Thoracic aorta (tissue), 2 donors: ENCODE measurements at regions not wholly inside any gene's neighbourhood (a gene's known extent, or its start where the extent isn't known, plus 50 kb on each side); places are given as distances from the start of the nearest gene placed in this dataset.

ENCODE experiments used
- ATAC-seq: fragments of 150-250 bp; one replicate; pipeline ENCODE4 v1.8.0; 2017; ENCODE audit warnings: low read depth; ENCODE audit not compliant: insufficient number of reproducible peaks, low FRiP score
- DNase-seq: peaks from one replicate; pipeline ENCODE4 v3.0.0-alpha.2; 2020; ENCODE audit warnings: low spot score
- H3K27ac ChIP-seq, 2 donors: fragments of 200-600 bp; sonication (generic); 1 replicate in 1 of 2; 2 replicates in 1 of 2; pipeline ENCODE4 v1.5.1; 2016; ENCODE audit warnings: mild to moderate bottlenecking in 2 of 2, moderate library complexity in 2 of 2
- H3K27me3 ChIP-seq: fragments of 200-600 bp; sonication (generic); replicated peaks from 2 replicates; pipeline ENCODE4 v1.6.0; 2016; ENCODE audit warnings: mild to moderate bottlenecking; ENCODE audit not compliant: insufficient read depth
- H3K36me3 ChIP-seq: fragments of 200-600 bp; sonication (generic); one replicate; pipeline ENCODE4 v1.5.1; 2016
- H3K4me1 ChIP-seq, 2 donors: fragments of 200-600 bp; sonication (generic); 1 replicate in 1 of 2; 2 replicates in 1 of 2; pipeline versions ENCODE4 v1.5.1 to v1.6.0; 2016; ENCODE audit warnings: low read depth in 2 of 2, mild to moderate bottlenecking in 1 of 2; ENCODE audit not compliant: control insufficient read depth in 1 of 2
- H3K4me3 ChIP-seq: fragments of 200-600 bp; sonication (generic); 2 replicates; pipeline ENCODE4 v1.5.1; 2016; ENCODE audit warnings: mild to moderate bottlenecking
- H3K9me3 ChIP-seq: fragments of 200-600 bp; sonication (generic); 2 replicates; pipeline ENCODE4 v1.5.1; 2016
- TF ChIP-seq, protein P1 (sequence below): fragments of 200-600 bp; sonication (generic); IDR thresholded peaks from one replicate; pipeline ENCODE4 v1.5.1; 2019; ENCODE audit warnings: antibody characterized with exemption

DNA sequence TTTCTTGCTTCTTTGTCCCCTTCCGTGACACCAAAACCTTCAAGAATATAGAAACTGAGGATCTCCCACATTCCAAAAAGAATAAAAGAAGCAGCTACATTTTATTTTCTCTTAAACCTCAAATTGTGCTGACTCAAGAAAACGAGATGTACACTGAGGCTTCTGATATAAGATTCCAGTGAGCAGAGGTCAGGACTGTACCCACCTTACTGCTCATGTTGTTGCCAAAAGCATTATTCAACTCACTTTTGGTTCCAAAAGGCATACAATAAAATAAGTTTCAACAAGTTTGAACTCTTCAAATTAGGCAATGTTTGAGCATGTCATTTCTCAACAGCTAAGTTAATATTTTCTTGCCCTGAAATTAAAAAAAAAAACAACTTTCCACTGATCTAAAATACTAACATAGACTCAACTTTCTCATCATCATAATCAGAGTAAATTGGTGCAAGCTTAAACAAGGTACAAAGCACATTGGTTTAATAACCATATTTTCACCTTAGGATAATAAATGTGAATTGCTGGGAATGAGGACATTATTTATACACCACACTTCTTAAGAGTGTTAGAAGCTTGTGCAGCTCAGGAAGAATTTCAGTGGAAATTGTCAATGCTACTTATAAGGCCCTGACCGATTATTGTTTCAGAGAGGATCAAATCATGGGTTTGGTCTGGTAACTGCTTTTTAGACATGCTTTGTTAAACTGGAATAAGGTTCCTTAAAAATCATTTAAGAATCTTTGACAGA lies 629.0 kb upstream of the IGFBP3 start:
- no peaks in the 10 kb centered on the region for H3K4me1 ChIP-seq
- H3K36me3 ChIP-seq: no peaks in the 10 kb centered on the region
- DNase-seq (no peak), ATAC-seq (no peak)
- TF ChIP-seq, protein P1, sequence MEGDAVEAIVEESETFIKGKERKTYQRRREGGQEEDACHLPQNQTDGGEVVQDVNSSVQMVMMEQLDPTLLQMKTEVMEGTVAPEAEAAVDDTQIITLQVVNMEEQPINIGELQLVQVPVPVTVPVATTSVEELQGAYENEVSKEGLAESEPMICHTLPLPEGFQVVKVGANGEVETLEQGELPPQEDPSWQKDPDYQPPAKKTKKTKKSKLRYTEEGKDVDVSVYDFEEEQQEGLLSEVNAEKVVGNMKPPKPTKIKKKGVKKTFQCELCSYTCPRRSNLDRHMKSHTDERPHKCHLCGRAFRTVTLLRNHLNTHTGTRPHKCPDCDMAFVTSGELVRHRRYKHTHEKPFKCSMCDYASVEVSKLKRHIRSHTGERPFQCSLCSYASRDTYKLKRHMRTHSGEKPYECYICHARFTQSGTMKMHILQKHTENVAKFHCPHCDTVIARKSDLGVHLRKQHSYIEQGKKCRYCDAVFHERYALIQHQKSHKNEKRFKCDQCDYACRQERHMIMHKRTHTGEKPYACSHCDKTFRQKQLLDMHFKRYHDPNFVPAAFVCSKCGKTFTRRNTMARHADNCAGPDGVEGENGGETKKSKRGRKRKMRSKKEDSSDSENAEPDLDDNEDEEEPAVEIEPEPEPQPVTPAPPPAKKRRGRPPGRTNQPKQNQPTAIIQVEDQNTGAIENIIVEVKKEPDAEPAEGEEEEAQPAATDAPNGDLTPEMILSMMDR: no peak
- H3K9me3 ChIP-seq: no peaks in the 10 kb centered on the region
- no peaks in the 10 kb centered on the region for H3K27me3 ChIP-seq
- H3K27ac ChIP-seq: no peak overlapping the region
- H3K4me3 ChIP-seq: no peak overlapping the region

DNA sequence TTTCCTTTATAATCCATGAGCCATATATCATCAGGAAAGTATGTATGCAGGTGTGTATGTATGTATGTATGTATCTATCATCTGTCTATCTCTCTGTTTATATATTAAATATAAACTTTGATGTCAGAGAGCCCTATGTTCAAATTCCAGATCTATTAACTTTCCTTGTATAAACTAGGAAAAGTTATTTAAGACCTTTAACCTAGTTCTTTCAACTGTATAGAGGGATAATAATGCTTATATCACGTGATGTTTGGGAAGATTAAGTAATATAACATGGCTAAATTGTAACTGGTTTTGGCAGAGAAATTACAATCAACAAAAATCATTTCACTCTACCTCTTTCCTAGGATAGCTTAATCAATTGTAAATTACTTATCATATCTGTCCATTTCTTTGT lies 628.3 kb upstream of the IGFBP3 start:
- no peaks in the 10 kb centered on the region for H3K36me3 ChIP-seq
- no peaks in the 10 kb centered on the region for H3K27me3 ChIP-seq
- DNase-seq: no peak
- H3K9me3 ChIP-seq: no peaks in the 10 kb centered on the region
- H3K4me1 ChIP-seq: no peaks in the 10 kb centered on the region
- TF ChIP-seq, protein P1: no peak
- no peak overlapping the region for H3K4me3 ChIP-seq
- ATAC-seq: no peak
- H3K27ac ChIP-seq: no peak overlapping the region

DNA sequence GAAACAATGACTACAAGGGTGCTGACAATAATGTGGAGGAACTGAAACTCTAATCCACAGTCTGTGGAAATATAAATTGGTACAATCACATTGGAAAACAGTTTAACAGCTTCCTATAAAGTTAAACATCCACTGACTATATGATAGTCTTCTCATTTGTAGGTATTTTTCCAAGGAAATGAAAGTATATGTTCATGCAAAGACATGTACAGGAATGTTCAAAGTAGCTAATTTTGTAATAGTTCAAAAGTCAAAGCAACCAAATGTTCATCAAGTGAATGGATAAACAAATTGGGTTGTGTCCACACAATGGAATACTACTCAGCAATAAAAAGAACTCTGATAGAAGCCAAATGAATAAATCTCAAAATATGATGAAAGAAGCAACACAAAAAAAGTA lies 626.0 kb upstream of the IGFBP3 start:
- no peaks in the 10 kb centered on the region for H3K9me3 ChIP-seq

DNA sequence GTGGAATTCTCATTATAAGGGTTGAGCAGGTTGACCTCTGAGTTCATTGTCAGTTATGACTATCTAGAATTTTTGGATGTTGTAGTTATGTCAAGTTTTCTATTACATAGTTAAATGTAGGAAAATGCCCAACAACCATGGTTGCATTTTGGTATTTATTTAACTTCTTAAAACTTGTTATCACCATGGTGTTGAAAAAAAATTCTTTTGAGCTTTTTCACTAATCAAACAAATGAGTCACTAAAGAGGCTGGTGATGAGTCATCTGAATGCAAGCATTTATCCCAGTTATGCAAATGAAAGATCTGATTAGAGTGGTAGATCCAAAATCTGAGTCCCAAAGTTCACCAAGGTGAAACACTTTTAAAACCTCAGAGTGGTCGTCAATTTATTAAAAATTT lies 624.7 kb upstream of the IGFBP3 start:
- no peak for DNase-seq
- TF ChIP-seq, protein P1: no peak
- Histone ChIP-seq H3K4me3 (no peak overlapping the region), H3K36me3 (no peaks in the 10 kb centered on the region), H3K27ac (no peak overlapping the region), H3K4me1 (no peaks in the 10 kb centered on the region), H3K27me3 (no peaks in the 10 kb centered on the region), H3K9me3 (no peaks in the 10 kb centered on the region)
- ATAC-seq: no peak

More for the DNA sequence above, 626.0 kb upstream of the IGFBP3 start:
- H3K27ac ChIP-seq: no peak overlapping the region
- DNase-seq: no peak
- no peak for ATAC-seq
- TF ChIP-seq, protein P1: no peak
- H3K36me3 ChIP-seq: no peaks in the 10 kb centered on the region
- H3K4me3 ChIP-seq: no peak overlapping the region
- no peaks in the 10 kb centered on the region for H3K4me1 ChIP-seq
- no peaks in the 10 kb centered on the region for H3K27me3 ChIP-seq

DNA sequence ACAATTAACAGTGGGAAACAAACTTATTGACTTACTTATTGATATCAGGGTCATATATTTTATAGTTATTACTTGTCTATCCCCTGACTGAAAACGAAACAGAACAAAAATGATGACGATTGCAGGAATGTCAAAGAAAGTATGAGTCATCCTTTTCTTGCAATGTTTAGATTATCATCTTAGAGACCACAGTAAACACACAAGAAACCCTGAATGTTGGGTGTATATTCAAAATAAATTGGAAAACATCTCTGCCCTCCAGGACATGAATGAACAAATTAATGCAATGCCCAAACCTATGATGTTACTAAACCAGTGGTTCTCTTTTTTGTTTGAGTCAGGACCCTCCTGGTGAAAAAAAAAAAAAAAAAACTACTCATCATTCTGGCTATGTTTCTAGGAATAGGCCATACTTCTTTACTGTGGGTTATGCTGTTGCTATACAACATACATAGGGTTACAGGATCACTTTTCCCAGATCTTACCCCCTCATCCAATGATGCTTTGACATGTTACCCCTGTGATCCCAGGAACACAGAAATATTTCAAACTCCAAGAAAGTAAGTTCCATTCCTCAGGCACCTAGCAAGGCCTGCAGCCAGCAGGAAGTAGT lies 623.4 kb upstream of the IGFBP3 start:
- ATAC-seq: no peak
- DNase-seq: no peak
- H3K27ac ChIP-seq: no peak overlapping the region
- H3K9me3 ChIP-seq: no peaks in the 10 kb centered on the region
- H3K27me3 ChIP-seq: no peaks in the 10 kb centered on the region
- no peaks in the 10 kb centered on the region for H3K4me1 ChIP-seq
- H3K36me3 ChIP-seq: no peaks in the 10 kb centered on the region
- TF ChIP-seq, protein P1: no peak
- H3K4me3 ChIP-seq: no peak overlapping the region
